Sigmoid colon (tissue), 6 donors: ENCODE measurements at regions not wholly inside any gene's neighbourhood (a gene's known extent, or its start where the extent isn't known, plus 50 kb on each side); places are given as distances from the start of the nearest gene placed in this dataset.

Experiments used
- DNase-seq: peaks from one replicate; pipeline ENCODE4 v3.0.0-alpha.2; 2019
- H3K27ac ChIP-seq, 4 donors: fragments of 200-600 bp; sonication (generic); one replicate each; pipeline ENCODE4 v1.5.1; 2016 to 2019; ENCODE audit warnings: mild to moderate bottlenecking in 1 of 4
- H3K27me3 ChIP-seq, 3 donors: fragments of 200-600 bp; sonication (generic); one replicate each; pipeline ENCODE4 v1.5.1; 2019; ENCODE audit warnings: mild to moderate bottlenecking in 1 of 3
- H3K36me3 ChIP-seq, 4 donors: fragments of 200-600 bp; sonication (generic); one replicate each; pipeline ENCODE4 v1.5.1; 2016 to 2019
- H3K4me1 ChIP-seq, 4 donors: fragments of 200-600 bp; sonication (generic); one replicate each; pipeline ENCODE4 v1.5.1; 2017 to 2019
- H3K4me3 ChIP-seq, 4 donors: fragments of 200-600 bp; sonication (generic); one replicate each; pipeline ENCODE4 v1.5.1; 2017 to 2019; ENCODE audit warnings: mild to moderate bottlenecking in 2 of 4, moderate library complexity in 1 of 4
- H3K9me3 ChIP-seq, 4 donors: fragments of 200-600 bp in 3 of 4; sonication (generic) in 3 of 4; one replicate each; pipeline versions ENCODE4 v1.5.1 to v1.6.1; 2013 to 2019
- EP300 ChIP-seq, 4 donors: sonication (generic); formaldehyde crosslinking; IDR thresholded peaks; one replicate each; pipeline ENCODE4 v1.6.1; 2017; ENCODE audit warnings: antibody characterized with exemption in 4 of 4
- POLR2A ChIP-seq, 2 donors: fragments of 450-650 bp; IDR thresholded peaks; one replicate each; pipeline ENCODE4 v1.6.1; 2016; ENCODE audit warnings: antibody characterized with exemption in 2 of 2, mild to moderate bottlenecking in 2 of 2, moderate library complexity in 2 of 2
- POLR2AphosphoS5 ChIP-seq, 4 donors: sonication (generic); formaldehyde crosslinking; IDR thresholded peaks; one replicate each; pipeline ENCODE4 v1.6.1; 2017; ENCODE audit warnings: antibody characterized with exemption in 4 of 4
- WGBS, 2 donors: extraction: QIAGEN DNeasy Blood & Tissue Kit; methylation state at CpG; one replicate each; pipeline ENCODE4 v1.1.7; 2013; 5-methylcytosine and 5-hydroxymethylcytosine counted together
- intact Hi-C: fragments of 100-400 bp; cut with DNase I; formaldehyde crosslinking; loops from one replicate; pipeline ENCODE4 v1.15.1; 2023
- TF ChIP-seq, protein P1 (sequence below), 4 experiments: fragments of 450-650 bp in 3 of 4; fragments of 200-600 bp in 1 of 4; IDR thresholded peaks; one replicate each; pipeline ENCODE4 v1.5.1; 2016 to 2019; ENCODE audit warnings: antibody characterized with exemption in 4 of 4, mild to moderate bottlenecking in 3 of 4, moderate library complexity in 2 of 4
- donor health status: healthy with polysubstance abuse.
- donor health status: healthy.

DNA sequence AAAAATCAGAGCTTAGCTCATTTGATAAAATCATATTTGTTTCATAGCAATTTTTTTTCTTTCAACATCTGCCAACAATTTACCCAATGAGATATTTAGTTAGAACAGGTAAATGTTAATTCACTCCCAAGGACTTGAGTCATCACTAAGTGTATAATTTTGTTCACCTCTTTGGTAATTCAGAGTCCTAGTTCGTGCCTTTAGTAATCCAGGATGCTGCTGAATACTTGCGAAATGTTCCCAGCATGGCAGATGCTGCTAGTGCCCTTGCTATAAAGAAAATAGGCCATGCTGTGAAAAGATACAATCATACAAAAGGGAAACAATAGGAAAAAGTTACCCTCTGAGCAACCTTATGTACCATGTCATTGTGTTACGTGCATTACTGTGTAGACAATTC is 210.5 kb downstream of the CSNK1G3 start:
- WGBS, 2 donors = 66 to 82% methylated on average over 3 of the region's 3 CpGs
- intact Hi-C loops = no loop called here
- H3K9me3 ChIP-seq = no peaks in the 10 kb centered on the region
- H3K4me3 ChIP-seq = no peak overlapping the region
- H3K27ac ChIP-seq = no peak overlapping the region
- peaks cover 0 to 6% (median 0%) of the 10 kb centered on the region in 4 donors for H3K4me1 ChIP-seq
- H3K36me3 ChIP-seq = no peaks in the 10 kb centered on the region
- H3K27me3 ChIP-seq = no peaks in the 10 kb centered on the region
- TF ChIP-seq EP300 (IDR thresholded peaks at IDR 0.05) (no peak), POLR2AphosphoS5 (IDR thresholded peaks at IDR 0.05) (no peak), POLR2A (IDR thresholded peaks at IDR 0.05) (no peak)
- TF ChIP-seq, protein P1, sequence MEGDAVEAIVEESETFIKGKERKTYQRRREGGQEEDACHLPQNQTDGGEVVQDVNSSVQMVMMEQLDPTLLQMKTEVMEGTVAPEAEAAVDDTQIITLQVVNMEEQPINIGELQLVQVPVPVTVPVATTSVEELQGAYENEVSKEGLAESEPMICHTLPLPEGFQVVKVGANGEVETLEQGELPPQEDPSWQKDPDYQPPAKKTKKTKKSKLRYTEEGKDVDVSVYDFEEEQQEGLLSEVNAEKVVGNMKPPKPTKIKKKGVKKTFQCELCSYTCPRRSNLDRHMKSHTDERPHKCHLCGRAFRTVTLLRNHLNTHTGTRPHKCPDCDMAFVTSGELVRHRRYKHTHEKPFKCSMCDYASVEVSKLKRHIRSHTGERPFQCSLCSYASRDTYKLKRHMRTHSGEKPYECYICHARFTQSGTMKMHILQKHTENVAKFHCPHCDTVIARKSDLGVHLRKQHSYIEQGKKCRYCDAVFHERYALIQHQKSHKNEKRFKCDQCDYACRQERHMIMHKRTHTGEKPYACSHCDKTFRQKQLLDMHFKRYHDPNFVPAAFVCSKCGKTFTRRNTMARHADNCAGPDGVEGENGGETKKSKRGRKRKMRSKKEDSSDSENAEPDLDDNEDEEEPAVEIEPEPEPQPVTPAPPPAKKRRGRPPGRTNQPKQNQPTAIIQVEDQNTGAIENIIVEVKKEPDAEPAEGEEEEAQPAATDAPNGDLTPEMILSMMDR (IDR thresholded peaks at IDR 0.05) = no peak
- DNase-seq = no peak

DNA sequence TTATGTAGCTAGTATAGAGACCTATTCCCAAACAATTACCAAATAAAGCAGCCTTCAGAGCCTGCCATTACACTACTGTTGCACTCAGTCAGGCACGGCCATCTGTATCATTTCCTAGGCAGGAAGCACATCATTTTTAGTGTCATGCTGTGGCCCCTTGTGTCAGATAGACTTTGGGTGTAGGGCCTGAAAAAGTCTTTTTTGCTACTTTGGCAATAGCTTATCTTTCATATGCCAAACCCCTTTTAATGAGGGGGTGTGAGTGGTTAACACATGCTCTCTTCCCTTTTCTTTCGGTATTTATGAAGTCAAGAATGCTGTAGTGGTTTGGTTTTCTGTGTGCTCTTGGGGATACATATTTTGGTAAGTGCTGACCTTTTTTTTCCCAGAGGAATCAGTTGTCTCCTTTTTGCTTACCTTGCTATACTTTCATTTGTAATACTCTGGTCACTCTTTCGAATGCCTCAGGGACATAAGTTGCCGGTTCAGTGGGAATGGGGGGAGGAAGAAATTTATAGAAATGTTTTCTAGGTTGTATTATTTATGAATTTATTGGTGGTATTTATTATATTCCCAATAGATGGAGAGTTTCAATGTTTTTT is 209.8 kb downstream of the CSNK1G3 start:
- WGBS, 2 donors = 81 to 89% methylated on average over 4 of the region's 4 CpGs
- H3K4me3 ChIP-seq = no peak overlapping the region
- intact Hi-C loops = no loop called here
- DNase-seq = no peak
- TF ChIP-seq POLR2AphosphoS5 (IDR thresholded peaks at IDR 0.05) (no peak), EP300 (IDR thresholded peaks at IDR 0.05) (no peak), POLR2A (IDR thresholded peaks at IDR 0.05) (no peak)
- TF ChIP-seq, protein P1 (IDR thresholded peaks at IDR 0.05) = no peak
- H3K36me3 ChIP-seq = no peaks in the 10 kb centered on the region
- no peaks in the 10 kb centered on the region for H3K9me3 ChIP-seq
- H3K27ac ChIP-seq = no peak overlapping the region
- H3K27me3 ChIP-seq = no peaks in the 10 kb centered on the region
- H3K4me1 ChIP-seq = peaks cover 0 to 13% (median 0%) of the 10 kb centered on the region in 4 donors

DNA sequence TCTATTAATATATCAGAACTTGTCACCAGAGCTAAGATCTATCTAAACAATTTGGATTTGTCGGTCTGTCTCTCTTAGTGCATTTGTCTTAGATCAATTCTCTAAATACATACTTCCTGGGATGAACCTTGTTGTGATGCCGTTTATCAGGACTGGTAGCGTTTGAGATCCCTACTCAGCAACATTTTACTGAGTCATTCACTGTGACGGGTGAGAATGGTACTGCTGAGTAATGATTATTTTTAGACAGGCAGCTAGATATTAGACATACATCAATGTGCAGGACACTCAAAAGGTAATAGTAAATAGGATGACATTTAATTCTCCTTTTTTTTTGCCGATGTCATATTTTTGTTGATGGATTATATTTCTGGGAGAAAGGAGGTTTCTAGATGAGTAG is 209.0 kb downstream of the CSNK1G3 start:
- 93% methylated on average over 5 of the region's 5 CpGs for WGBS, 2 donors
- no peaks in the 10 kb centered on the region for H3K9me3 ChIP-seq
- H3K27me3 ChIP-seq = no peaks in the 10 kb centered on the region
- no peak overlapping the region for H3K4me3 ChIP-seq
- intact Hi-C loops = no loop called here
- TF ChIP-seq POLR2A (IDR thresholded peaks at IDR 0.05) (no peak), POLR2AphosphoS5 (IDR thresholded peaks at IDR 0.05) (no peak), EP300 (IDR thresholded peaks at IDR 0.05) (no peak)
- TF ChIP-seq, protein P1 (IDR thresholded peaks at IDR 0.05) = no peak
- no peak overlapping the region for H3K27ac ChIP-seq
- no peak for DNase-seq
- peaks cover 0 to 13% (median 0%) of the 10 kb centered on the region in 4 donors for H3K4me1 ChIP-seq
- H3K36me3 ChIP-seq = no peaks in the 10 kb centered on the region

DNA sequence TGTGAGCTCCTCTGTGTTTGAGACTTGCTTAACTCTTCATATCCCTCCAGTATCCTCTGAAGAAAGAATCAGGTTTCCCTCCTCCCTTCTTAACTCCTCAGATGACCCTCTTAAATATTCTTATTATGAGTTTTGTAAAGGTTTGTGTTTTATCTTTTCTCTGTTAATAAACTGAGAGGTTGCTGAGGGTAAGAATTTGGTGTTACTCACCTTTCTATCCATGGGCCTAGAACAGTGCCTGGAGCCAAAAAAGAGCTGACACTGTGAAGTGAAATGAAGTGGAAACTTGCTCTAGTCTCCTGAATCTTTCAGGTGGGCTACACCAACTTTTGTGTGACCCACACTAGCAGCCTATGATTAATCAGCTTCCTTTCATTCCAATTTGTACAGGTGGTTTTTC is 208.4 kb downstream of the CSNK1G3 start:
- Histone ChIP-seq H3K27me3 (no peaks in the 10 kb centered on the region), H3K4me1 (peaks cover 0 to 13% (median 0%) of the 10 kb centered on the region in 4 donors), H3K9me3 (no peaks in the 10 kb centered on the region), H3K4me3 (no peak overlapping the region), H3K36me3 (no peaks in the 10 kb centered on the region), H3K27ac (no peak overlapping the region)
- intact Hi-C loops = no loop called here
- TF ChIP-seq EP300 (IDR thresholded peaks at IDR 0.05) (no peak), POLR2AphosphoS5 (IDR thresholded peaks at IDR 0.05) (no peak), POLR2A (IDR thresholded peaks at IDR 0.05) (no peak)
- TF ChIP-seq, protein P1 (IDR thresholded peaks at IDR 0.05) = no peak
- DNase-seq = no peak

DNA sequence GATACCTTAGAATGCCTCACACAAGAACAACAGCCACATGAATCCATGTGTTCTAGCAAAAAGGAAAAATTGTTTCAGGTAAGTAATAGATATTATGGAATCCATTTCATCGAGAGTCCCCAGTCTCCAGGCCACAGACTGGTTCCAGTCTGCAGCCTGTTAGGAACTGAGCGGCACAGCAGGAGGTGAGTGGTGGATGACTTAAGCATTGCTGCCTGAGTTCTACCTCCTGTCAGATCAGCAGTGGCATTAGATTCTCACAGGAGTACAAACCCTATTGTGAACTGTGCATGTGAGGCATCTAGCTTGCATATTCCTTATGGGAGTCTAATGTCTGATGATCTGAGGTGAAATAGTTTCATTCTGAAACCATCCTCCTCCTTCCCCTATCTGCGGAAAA is 207.0 kb downstream of the CSNK1G3 start:
- TF ChIP-seq, protein P1 (IDR thresholded peaks at IDR 0.05) = no peak
- TF ChIP-seq POLR2A (IDR thresholded peaks at IDR 0.05) = no peak
- no peak for TF ChIP-seq EP300 (IDR thresholded peaks at IDR 0.05)
- no peak for TF ChIP-seq POLR2AphosphoS5 (IDR thresholded peaks at IDR 0.05)
- no peaks in the 10 kb centered on the region for H3K36me3 ChIP-seq
- intact Hi-C loops = no loop called here

More for the DNA sequence above, 207.0 kb downstream of the CSNK1G3 start:
- no peak overlapping the region for H3K27ac ChIP-seq
- H3K4me1 ChIP-seq = peaks cover 0 to 13% (median 0%) of the 10 kb centered on the region in 4 donors
- H3K4me3 ChIP-seq = no peak overlapping the region
- 93 to 96% methylated on average over 3 of the region's 3 CpGs for WGBS, 2 donors
- H3K27me3 ChIP-seq = no peaks in the 10 kb centered on the region
- no peak for DNase-seq
- H3K9me3 ChIP-seq = no peaks in the 10 kb centered on the region
